Stimulated activated CD4-positive, alpha-beta T cell treated with anti-CD3 and anti-CD28 coated beads, Interleukin-12 subunit alpha, Interleukin-12 subunit beta, amount 100 ng/mL, for 24 hours (primary cell): ENCODE measurements at regions not wholly inside any gene's neighbourhood (a gene's known extent, or its start where the extent isn't known, plus 50 kb on each side); places are given as distances from the start of the nearest gene placed in this dataset.
A peak's percentile ranks its signal among the peaks of the same experiment; 100 is the strongest.

Experiments
- DNase-seq, 2 experiments: peaks; one replicate each; pipeline ENCODE4 v3.0.0-alpha.2; 2020; ENCODE audit warnings: low read depth in 2 of 2

- DNase-seq = no peak
Observed at GRCh38 chr17:65446043-65446442, 115.4 kb downstream of the AXIN2 start.

DNA sequence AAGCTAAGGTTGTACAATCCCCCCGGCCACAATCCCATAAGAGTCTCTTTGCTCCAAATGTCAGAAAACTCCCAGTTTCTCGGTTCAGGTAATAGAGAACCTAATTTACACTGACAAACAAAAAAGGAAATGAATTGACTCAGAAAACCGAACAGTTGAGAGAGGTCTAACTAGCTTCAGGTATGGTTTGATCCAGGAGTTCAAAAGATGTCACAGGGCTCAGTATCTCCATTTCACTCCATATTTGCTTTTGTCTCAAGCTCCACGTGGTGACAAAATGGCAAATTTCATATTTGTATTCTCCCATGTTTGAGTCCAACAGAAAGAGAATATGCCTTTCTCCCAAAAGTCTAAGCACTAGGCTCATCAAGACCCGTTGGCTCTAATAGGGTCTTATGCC, 117.4 kb downstream of the AXIN2 start:
- no peak for DNase-seq

GRCh38 chr17:65442691-65443090, 118.8 kb downstream of the AXIN2 start:
- DNase-seq = no peak

- no peak for DNase-seq
Observed at GRCh38 chr17:65442250-65442649, 119.2 kb downstream of the AXIN2 start.

DNA sequence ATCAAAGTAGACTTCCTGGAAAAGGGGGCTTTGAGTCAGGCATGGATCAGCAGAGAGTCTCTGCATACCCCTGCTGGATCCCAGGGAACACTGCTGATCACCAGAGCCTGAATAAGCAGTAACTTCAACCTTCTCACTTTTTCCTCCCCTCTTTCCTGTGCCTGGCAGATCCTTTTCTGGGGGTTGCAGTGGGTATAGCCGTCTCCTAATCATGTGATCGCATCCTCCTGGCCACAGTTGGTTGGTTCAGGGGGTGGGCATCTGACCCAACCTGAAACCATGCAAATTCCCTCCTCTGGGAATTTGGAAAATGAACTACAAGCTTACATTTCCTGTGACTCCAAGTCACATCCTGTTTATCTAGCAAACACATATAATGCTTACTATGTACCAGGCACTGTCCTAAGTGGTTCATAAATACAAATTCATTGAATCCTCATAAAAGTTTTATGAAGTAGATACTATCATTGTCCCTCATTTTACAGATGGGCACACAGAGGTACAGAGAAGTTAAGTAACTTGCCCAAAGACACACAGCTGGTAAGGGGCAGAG, 120.3 kb downstream of the AXIN2 start:
- DNase-seq = no peak

GRCh38 chr17:65438708-65439294, 122.6 kb downstream of the AXIN2 start:
- no peak for DNase-seq

DNA sequence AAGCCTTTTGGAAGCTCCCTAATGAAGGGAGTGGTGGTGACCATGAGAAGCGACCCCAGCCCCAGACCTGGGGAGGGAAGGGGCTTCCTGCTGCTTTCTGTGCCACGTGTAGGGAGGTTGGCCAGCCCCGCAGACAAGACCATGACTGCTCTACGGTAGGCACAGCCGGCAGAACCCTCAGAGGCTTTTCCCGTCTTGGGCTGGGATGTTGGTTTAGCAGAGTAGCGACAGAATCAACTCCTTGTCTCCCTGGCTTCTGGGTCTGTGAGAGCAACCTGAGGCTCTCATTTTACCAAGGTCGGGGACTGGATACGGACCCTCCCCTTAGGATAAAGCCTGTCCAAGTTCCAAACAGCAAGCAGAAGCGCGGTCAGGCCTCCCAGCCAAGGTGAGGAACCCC, 123.3 kb downstream of the AXIN2 start:
- DNase-seq = no peak

GRCh38 chr17:65436871-65437270, 124.6 kb downstream of the AXIN2 start:
- DNase-seq = no peak

DNA sequence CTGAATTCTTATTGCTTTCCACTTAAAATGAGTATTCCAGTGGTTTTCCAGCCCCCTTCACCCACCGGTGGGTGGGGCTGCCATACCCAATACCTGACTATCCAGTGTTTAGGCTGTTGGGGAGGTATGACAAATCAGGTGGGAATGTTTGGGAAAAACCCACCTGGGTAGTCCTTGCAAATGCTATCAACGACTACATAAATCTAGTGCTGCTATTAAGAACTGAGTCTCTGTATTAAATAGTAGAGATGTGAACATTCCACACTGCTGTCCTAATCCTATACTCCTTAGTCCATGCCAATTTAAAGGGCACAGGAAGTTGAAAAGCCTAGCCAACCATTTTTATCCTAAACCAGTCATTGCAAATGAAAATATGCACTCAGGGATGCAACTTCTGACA, 126.6 kb downstream of the AXIN2 start:
- no peak for DNase-seq

DNA sequence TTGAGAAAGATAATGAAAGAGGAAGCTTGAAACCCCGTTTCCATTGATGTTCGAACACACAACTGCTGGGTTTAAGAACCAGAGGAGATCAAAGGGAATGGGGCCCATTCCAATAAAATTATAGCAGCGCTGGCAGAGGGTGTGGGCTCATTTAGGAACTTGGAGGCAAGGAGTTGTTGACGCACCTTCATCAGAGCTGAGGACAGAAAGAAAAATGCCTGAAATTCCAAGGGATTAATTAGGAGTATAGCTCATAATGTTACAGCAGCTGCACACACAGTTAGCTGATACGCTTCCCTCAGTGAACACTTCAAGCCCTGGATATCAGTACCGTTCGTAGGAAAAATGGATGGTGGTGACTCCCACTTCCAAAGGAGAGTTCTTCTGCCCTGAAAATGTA, 127.2 kb downstream of the AXIN2 start:
- no peak for DNase-seq

DNA sequence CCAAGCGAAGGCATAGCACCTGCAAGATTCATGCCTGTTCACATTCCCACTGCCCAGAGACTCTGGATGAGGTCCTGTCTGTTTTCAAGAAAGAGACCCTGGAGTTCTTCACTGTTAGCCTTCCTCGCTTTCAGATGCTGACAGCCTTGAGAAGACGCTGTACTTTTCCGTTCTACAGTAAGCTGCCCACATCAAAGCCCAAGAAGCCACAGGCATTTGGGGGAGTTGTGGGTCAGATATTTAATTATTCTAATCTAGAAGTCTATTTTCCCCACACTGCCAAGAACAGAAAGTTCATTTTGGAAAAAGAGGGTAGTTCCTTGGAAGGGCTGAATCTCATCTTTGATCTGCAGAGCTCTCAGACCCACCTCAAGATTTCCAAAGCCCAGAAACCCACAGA, 127.9 kb downstream of the AXIN2 start:
- DNase-seq = peak in 1 of 2 experiments; percentile 16

DNA sequence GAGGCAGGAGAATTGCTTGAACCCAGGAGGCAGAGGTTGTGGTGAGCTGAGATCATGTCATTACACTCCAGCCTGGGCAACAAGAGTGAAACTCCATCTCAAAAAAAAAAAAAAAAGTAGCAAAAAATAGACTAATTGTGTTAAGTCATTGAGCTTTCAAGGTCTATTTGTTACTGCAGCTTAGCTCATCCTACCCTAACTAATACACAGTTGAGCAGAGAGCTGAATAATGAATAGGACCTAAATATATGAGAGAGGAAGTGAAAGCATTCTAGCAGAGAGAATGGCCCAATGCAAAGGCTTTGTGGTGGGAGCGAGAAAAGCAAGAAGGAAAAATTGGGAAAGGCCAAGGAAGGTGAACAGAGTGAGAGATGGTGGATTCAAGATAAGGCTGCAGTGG, 128.3 kb downstream of the AXIN2 start:
- no peak for DNase-seq

GRCh38 chr17:65431116-65431515, 130.3 kb downstream of the AXIN2 start:
- no peak for DNase-seq

DNA sequence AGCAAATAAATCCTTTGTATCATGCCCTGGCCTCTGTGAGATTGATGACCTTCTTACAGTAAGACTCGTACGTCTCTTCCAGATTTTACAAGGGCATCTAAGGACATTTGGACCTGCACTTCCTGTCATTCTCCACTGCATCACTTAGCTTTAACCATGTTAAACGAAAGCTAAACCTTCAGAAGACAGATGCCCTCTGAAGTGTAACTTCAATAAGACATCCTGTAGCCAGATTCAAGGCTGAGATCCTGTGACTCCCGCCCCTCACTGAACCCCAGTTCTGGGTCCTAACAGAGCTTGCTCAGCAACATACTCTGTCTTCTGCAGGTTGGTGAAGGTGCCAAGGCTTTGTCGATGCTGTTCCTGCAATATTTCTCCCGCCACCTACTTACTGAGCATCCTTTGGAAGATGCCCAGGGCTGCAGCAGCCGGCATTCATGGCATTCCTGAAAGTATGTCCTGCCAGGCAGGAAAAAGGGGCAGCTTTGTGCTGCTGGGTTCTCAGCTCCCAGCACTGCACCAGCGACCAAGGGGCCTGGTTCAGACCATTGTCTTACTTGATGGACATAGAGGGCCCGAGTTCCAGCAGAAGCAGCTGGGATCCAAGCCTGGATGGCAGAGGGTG, 131.1 kb downstream of the AXIN2 start:
- no peak for DNase-seq

GRCh38 chr17:65423346-65424140, 137.9 kb downstream of the AXIN2 start:
- no peak for DNase-seq

DNA sequence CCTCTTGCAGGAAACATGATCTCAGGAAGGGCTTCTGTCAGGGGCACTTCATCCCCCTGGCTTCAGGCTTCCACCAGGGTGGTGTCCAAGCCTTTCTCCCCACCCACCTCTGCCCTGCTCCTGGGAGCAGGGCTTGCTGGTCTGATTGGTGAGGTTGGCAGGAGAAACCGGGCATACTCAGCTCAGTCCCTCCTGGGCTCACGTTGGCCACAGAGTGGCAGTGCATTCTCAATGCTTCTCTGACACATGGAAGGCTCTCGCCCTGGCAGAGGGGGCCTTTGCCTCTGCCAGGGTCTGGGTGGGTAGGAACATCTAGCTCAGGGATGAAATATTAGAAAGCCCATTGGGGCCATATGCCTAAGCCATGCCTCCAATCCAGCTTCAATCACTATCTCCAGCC, 142.8 kb downstream of the AXIN2 start:
- no peak for DNase-seq

GRCh38 chr17:65417406-65418221, 143.8 kb downstream of the AXIN2 start:
- no peak for DNase-seq

DNA sequence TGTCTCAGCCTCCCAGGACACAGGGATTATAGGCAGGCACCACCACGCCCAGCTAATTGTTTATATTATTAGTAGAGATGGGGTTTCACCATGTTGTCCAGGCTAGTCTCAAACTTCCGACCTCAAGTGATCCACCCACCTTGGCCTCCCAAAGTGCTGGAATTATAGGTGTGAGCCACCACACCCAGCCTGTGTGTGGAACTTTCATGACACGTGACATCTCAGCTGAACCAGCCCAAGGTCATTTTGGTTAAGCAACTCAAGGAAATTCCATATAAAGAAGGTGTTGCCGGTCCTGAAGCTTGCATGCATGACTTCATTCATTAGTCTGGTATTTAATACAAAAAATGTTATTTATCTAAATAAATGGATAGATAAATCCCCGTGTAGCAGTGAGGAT, 145.5 kb downstream of the AXIN2 start:
- no peak for DNase-seq

DNA sequence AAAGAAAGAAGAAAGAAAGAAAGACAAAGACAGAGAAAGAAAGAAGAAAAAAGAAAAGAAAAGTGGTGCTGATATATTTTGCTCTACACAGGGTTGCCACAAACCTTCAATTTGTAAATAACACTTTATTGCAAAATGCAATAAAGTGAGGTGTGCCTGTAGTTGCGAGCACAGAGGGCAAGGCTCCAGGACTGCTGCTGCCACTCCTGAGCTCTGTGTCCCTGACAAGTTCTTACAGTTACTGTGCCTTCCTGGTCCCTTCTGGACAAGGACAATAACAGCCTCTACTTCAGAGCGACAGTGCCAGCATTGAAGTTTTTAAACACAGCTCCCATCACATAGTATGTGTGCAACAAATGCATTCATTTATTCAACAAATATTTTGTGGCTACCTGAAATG, 148.1 kb downstream of the AXIN2 start:
- DNase-seq = no peak

DNA sequence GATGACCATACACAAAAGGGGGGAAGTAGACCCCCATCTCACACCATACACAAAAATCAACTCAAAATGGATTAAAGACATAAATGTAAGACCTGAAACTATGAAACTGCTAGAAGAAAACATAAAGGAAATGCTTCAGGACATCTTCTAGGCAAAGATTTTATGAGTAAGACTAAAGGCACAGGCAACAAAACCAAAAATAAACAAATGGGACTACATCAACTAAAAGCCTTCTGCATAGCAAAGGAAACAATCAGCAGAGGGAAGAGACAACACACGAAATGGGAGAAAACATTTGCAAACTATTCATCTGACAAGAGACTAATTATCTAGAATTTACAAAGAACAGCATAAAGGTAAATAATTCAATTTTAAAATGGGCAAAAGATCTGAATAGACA, 152.1 kb downstream of the AXIN2 start:
- DNase-seq = no peak

- DNase-seq = no peak
Observed at GRCh38 chr17:65408050-65408449, 153.4 kb downstream of the AXIN2 start.

DNA sequence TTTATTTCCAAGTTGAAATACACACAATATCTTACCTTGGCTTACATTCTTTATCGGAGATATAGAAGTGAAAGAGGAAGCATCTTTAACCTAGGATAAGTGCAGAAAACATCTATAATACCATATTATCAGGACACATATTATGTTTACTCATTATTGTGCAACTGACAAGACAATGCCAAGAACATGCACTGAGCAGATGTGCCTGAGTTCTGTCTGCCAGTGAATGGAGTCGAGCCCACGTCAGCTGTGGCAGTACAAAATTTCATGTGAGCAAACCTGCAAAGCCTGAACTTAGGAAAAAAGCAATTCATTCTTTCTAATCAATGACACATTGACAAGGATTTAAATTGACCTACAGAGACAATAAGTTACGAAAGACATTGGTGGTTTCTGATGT, 154.4 kb downstream of the AXIN2 start:
- DNase-seq = no peak
